H1 (cell line): ENCODE measurements at regions not wholly inside any gene's neighbourhood (a gene's known extent, or its start where the extent isn't known, plus 50 kb on each side); places are given as distances from the start of the nearest gene placed in this dataset.
A peak's percentile ranks its signal among the peaks of the same experiment; 100 is the strongest.

Source experiments
- CTCF ChIA-PET: fragments of 300-600 bp; sonication (Branson Sonifier 250); formaldehyde crosslinking; loops from one replicate; lab custom pipeline; 2021; ENCODE audit not compliant: partially characterized antibody; lab: Charles Lee
- POLR2A ChIA-PET: fragments of 300-600 bp; sonication (Branson Sonifier 250); formaldehyde crosslinking; loops from one replicate; lab custom pipeline; 2021; ENCODE audit warnings: inconsistent platforms; ENCODE audit not compliant: partially characterized antibody; lab: Charles Lee
- DNase-seq, 2 experiments: peaks; one replicate each; pipeline versions ENCODE4 v3.0.0 to v3.0.0-alpha.2; 2010 to 2022; ENCODE audit warnings: low spot score in 2 of 2, low read depth in 1 of 2, mixed read lengths in 1 of 2
- FAIRE-seq: peaks from 2 replicates; lab custom pipeline; 2011; peaks lifted over from hg19 to GRCh38; lab: Jason Lieb, UNC
- H2AFZ ChIP-seq: 2 replicates; pipeline ENCODE4 v1.8.1; 2012; ENCODE audit warnings: low read length, inconsistent platforms
- H2AK5ac ChIP-seq: 2 replicates; pipeline ENCODE4 v1.6.1; 2013; ENCODE audit warnings: low read depth, low read length
- H2BK120ac ChIP-seq: replicated peaks from 2 replicates; pipeline ENCODE3; 2013; ENCODE audit warnings: low read depth, low read length, inconsistent platforms
- H2BK12ac ChIP-seq: 2 replicates; pipeline ENCODE4 v1.6.1; 2013; ENCODE audit warnings: low read depth, low read length
- H2BK15ac ChIP-seq: 2 replicates; pipeline ENCODE4 v1.6.1; 2013; ENCODE audit warnings: low read length
- H2BK20ac ChIP-seq: 2 replicates; pipeline ENCODE4 v1.6.1; 2013; ENCODE audit warnings: low read length
- H2BK5ac ChIP-seq: 2 replicates; pipeline ENCODE4 v1.6.1; 2013; ENCODE audit warnings: low read depth, low read length
- H3K14ac ChIP-seq: 2 replicates; pipeline ENCODE4 v1.6.1; 2013; ENCODE audit warnings: inconsistent platforms; ENCODE audit not compliant: insufficient read length
- H3K18ac ChIP-seq: 2 replicates; pipeline ENCODE4 v1.6.1; 2013; ENCODE audit warnings: low read length; ENCODE audit errors: extremely low read depth
- H3K23ac ChIP-seq: 2 replicates; pipeline ENCODE4 v1.6.1; 2013; ENCODE audit warnings: inconsistent platforms; ENCODE audit not compliant: insufficient read length
- H3K23me2 ChIP-seq: 2 replicates; pipeline ENCODE4 v1.6.1; 2013; ENCODE audit warnings: low read depth, low read length
- H3K27ac ChIP-seq: 2 replicates; pipeline ENCODE4 v1.6.1; 2011; ENCODE audit warnings: low read depth, low read length, inconsistent platforms
- H3K27me3 ChIP-seq, 4 experiments: replicated peaks in 1 of 4; 1 replicate in 1 of 4; 2 replicates in 3 of 4; pipeline versions ENCODE4 v1.6.1 to v1.8.1; 2011 to 2013; ENCODE audit warnings: low read length in 3 of 4, mild to moderate bottlenecking in 3 of 4, inconsistent platforms in 2 of 4, mixed read lengths in 2 of 4, moderate library complexity in 1 of 4; ENCODE audit not compliant: control insufficient read depth in 3 of 4, insufficient read depth in 3 of 4; ENCODE audit errors: extremely low read depth in 1 of 4
- H3K36me3 ChIP-seq, 4 experiments: 2 replicates each; pipeline versions ENCODE4 v1.6.1 to v1.8.1; 2011 to 2013; ENCODE audit warnings: mild to moderate bottlenecking in 4 of 4, low read length in 3 of 4, moderate library complexity in 2 of 4, control low read depth in 1 of 4, inconsistent platforms in 1 of 4; ENCODE audit not compliant: insufficient read depth in 4 of 4, control insufficient read depth in 2 of 4
- H3K4ac ChIP-seq: replicated peaks from 2 replicates; pipeline ENCODE3; 2013; ENCODE audit warnings: low read length, low read depth, mixed read lengths, inconsistent platforms; ENCODE audit not compliant: insufficient read length
- H3K4me1 ChIP-seq, 4 experiments: replicated peaks in 1 of 4; 1 replicate in 1 of 4; 2 replicates in 3 of 4; pipeline versions ENCODE4 v1.6.1 to v1.8.1; 2011 to 2013; ENCODE audit warnings: low read length in 3 of 4, inconsistent platforms in 2 of 4, mixed read lengths in 1 of 4; ENCODE audit not compliant: insufficient read depth in 4 of 4, control insufficient read depth in 3 of 4
- H3K4me2 ChIP-seq, 2 experiments: 2 replicates each; pipeline versions ENCODE4 v1.6.1 to v1.8.1; 2011 to 2013; ENCODE audit warnings: low read depth in 2 of 2, low read length in 2 of 2, control low read depth in 1 of 2, inconsistent platforms in 1 of 2, mild to moderate bottlenecking in 1 of 2; ENCODE audit not compliant: insufficient read depth in 1 of 2
- H3K4me3 ChIP-seq, 4 experiments: fragments of 200-600, 300-600 bp in 1 of 4; sonication (generic), shearing (Covaris generic), sonication (Bioruptor Twin) in 1 of 4; 2 replicates each; pipeline versions ENCODE4 v1.5.1 to v1.8.1; 2011 to 2016; ENCODE audit warnings: low read length in 4 of 4, low read depth in 3 of 4, control low read depth in 2 of 4, inconsistent platforms in 2 of 4, mild to moderate bottlenecking in 2 of 4, mixed read lengths in 1 of 4, moderate library complexity in 1 of 4; ENCODE audit not compliant: insufficient read depth in 2 of 4; ENCODE audit errors: extremely low read depth in 1 of 4
- H3K56ac ChIP-seq: replicated peaks from 2 replicates; pipeline ENCODE3; 2013; ENCODE audit warnings: low read depth, mild to moderate bottlenecking, mixed read lengths, low read length, inconsistent platforms; ENCODE audit not compliant: insufficient read length
- H3K79me1 ChIP-seq: 2 replicates; pipeline ENCODE4 v1.6.1; 2013; ENCODE audit warnings: low read depth, low read length, control low read depth
- H3K79me2 ChIP-seq, 2 experiments: 2 replicates each; pipeline versions ENCODE4 v1.6.1 to v1.8.1; 2012 to 2013; ENCODE audit warnings: low read length in 2 of 2, mild to moderate bottlenecking in 2 of 2, inconsistent platforms in 1 of 2; ENCODE audit not compliant: insufficient read depth in 2 of 2, control insufficient read depth in 1 of 2
- H3K9ac ChIP-seq, 4 experiments: replicated peaks in 1 of 4; 1 replicate in 1 of 4; 2 replicates in 3 of 4; pipeline versions ENCODE4 v1.6.1 to v1.8.1; 2011 to 2013; ENCODE audit warnings: low read depth in 3 of 4, low read length in 3 of 4, control low read depth in 2 of 4, mild to moderate bottlenecking in 2 of 4, moderate library complexity in 2 of 4, inconsistent platforms in 1 of 4; ENCODE audit errors: extremely low read depth in 1 of 4
- H3K9me3 ChIP-seq, 2 experiments: 2 replicates each; pipeline versions ENCODE4 v1.6.1 to v1.8.1; 2012 to 2013; ENCODE audit warnings: mild to moderate bottlenecking in 2 of 2, moderate library complexity in 2 of 2, control low read depth in 1 of 2, inconsistent platforms in 1 of 2, low read depth in 1 of 2, low read length in 1 of 2, mixed read lengths in 1 of 2; ENCODE audit not compliant: insufficient read depth in 2 of 2
- H4K20me1 ChIP-seq, 2 experiments: replicated peaks in 1 of 2; 2 replicates each; pipeline versions ENCODE3 to v1.8.1; 2011 to 2013; ENCODE audit warnings: inconsistent platforms in 2 of 2, low read length in 2 of 2, mild to moderate bottlenecking in 1 of 2; ENCODE audit not compliant: insufficient read depth in 2 of 2, control insufficient read depth in 1 of 2
- H4K5ac ChIP-seq: 2 replicates; pipeline ENCODE4 v1.6.1; 2013; ENCODE audit warnings: low read length, low read depth, mixed read lengths, inconsistent platforms; ENCODE audit not compliant: insufficient read length
- H4K8ac ChIP-seq: 2 replicates; pipeline ENCODE4 v1.8.0; 2013; ENCODE audit warnings: mild to moderate bottlenecking, moderate library complexity, low read length, inconsistent platforms; ENCODE audit not compliant: insufficient read depth; ENCODE audit errors: extremely low read depth
- H4K91ac ChIP-seq: replicated peaks from 2 replicates; pipeline ENCODE3; 2013; ENCODE audit warnings: low read length, mixed read lengths, inconsistent platforms; ENCODE audit not compliant: insufficient read length
- ASH2L ChIP-seq: fragments of 200-600, 300-600 bp; sonication (generic); IDR thresholded peaks from one replicate; pipeline ENCODE4 v1.7.1; 2017; ENCODE audit warnings: low read length
- CEBPB ChIP-seq: IDR thresholded peaks from 2 replicates; pipeline ENCODE4 v1.6.1; 2012; ENCODE audit warnings: low read depth, low read length
- CTBP2 ChIP-seq: IDR thresholded peaks from 2 replicates; pipeline ENCODE4 v1.7.0; 2011; ENCODE audit warnings: borderline replicate concordance, mild to moderate bottlenecking, moderate library complexity, mixed read lengths, low read length; ENCODE audit not compliant: insufficient read depth, insufficient read length
- HDAC2 ChIP-seq, 2 experiments: fragments of 300-600 bp in 1 of 2; sonication (generic) in 1 of 2; IDR thresholded peaks; 2 replicates each; pipeline ENCODE4 v1.6.1; 2011 to 2012; ENCODE audit warnings: low read depth in 2 of 2, low read length in 2 of 2, mild to moderate bottlenecking in 2 of 2, moderate library complexity in 2 of 2, borderline replicate concordance in 1 of 2, inconsistent platforms in 1 of 2
- NANOG ChIP-seq: IDR thresholded peaks from 2 replicates; pipeline ENCODE4 v1.6.1; 2011; ENCODE audit warnings: low read length, low read depth, mild to moderate bottlenecking, inconsistent platforms; ENCODE audit not compliant: insufficient read depth, poor library complexity, severe bottlenecking
- POLR2A ChIP-seq, 2 experiments: IDR thresholded peaks; 1 replicate in 1 of 2; 2 replicates in 1 of 2; pipeline ENCODE4 v1.6.1; 2011; ENCODE audit warnings: low read depth in 2 of 2, low read length in 2 of 2, mild to moderate bottlenecking in 2 of 2; ENCODE audit errors: control extremely low read depth in 1 of 2
- POU5F1 ChIP-seq: IDR thresholded peaks from 2 replicates; pipeline ENCODE4 v1.6.1; 2011; ENCODE audit warnings: low read depth, mild to moderate bottlenecking, low read length, moderate library complexity
- RAD21 ChIP-seq, 2 experiments: IDR thresholded peaks in 1 of 2; conservative IDR thresholded peaks in 1 of 2; 2 replicates each; pipeline ENCODE4 v1.6.1; 2011; ENCODE audit warnings: low read depth in 2 of 2, low read length in 2 of 2, improper control_type of control experiment in 1 of 2, inconsistent platforms in 1 of 2, mild to moderate bottlenecking in 1 of 2, moderate library complexity in 1 of 2
- TBP ChIP-seq: IDR thresholded peaks from 2 replicates; pipeline ENCODE4 v1.6.1; 2011; ENCODE audit warnings: low read depth, low read length, improper control_type of control experiment
- WGBS, 2 experiments: shearing (Covaris generic) in 1 of 2; methylation state at CpG; one replicate each; pipeline versions ENCODE4 v1.1.6 to v1.1.7; 2013 to 2015; ENCODE audit warnings: low lambda C conversion rate in 2 of 2, mixed read lengths in 2 of 2, inconsistent platforms in 1 of 2, low coverage in 1 of 2, missing lambda C conversion rate in 1 of 2; ENCODE audit not compliant: insufficient replicate concordance in 2 of 2, insufficient coverage in 1 of 2, insufficient read length in 1 of 2; ENCODE audit errors: extremely low coverage in 1 of 2, missing lambda C conversion rate in 1 of 2; 5-methylcytosine and 5-hydroxymethylcytosine counted together
- TF ChIP-seq, protein P1 (sequence below), 3 experiments: IDR thresholded peaks; 1 replicate in 2 of 3; 2 replicates in 1 of 3; pipeline versions ENCODE4 v1.5.1 to v1.6.1; 2011; ENCODE audit warnings: low read length in 3 of 3, mild to moderate bottlenecking in 3 of 3, inconsistent platforms in 2 of 3, low read depth in 1 of 3, moderate library complexity in 1 of 3; ENCODE audit not compliant: insufficient read depth in 1 of 3; ENCODE audit errors: control extremely low read depth in 1 of 3

DNA sequence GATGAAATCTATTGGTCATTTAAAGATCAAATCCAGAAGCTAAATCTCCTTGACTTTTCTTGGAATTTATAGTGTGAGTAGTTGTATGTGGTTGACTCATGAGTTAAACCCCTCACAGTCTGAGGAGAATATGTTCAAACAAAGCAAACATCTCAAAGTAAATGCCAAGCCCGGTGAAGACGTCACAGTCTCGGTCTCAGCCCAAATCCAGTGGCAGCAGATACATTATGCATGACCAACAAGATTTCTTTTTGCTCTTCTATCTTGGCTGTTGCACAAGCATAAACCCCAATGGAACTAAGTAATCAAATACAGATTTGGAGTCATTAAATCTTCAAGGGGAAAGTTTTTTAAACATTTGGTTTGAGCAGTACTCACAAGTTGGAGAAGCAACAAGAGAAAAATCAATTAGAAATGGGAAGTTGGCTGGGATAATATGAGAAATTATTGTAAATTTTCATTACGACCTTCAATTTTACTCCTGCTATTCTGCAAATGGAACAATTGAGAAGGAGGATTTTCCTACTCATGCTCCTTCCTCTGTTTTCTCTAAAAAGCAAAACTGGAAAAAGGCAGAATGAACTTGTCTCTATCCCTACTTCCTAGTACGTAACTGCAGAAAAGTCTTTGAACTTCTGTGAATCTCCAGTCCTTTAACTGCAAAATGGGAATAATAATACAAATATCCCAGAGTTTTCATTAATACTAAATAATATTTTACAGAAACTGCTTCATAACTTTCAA, 575.8 kb downstream of the NUF2 start:
- Histone ChIP-seq H2BK120ac (no peak overlapping the region), H3K4me1 (peaks cover 0 to 3% (median 2%) of the 10 kb centered on the region in 4 experiments; a peak in 2 of 7 replicates), H4K5ac (no peak overlapping the region), H2AFZ (0 out of 2 replicates have a peak overlapping the region, but pooled peaks have one; percentile 33), H3K4ac (no peak overlapping the region), H4K91ac (no peak overlapping the region), H4K8ac (no peak overlapping the region), H3K23me2 (no peaks in the 10 kb centered on the region), H3K9ac (no peak overlapping the region), H3K14ac (no peak overlapping the region), H2BK5ac (no peak overlapping the region), H3K23ac (no peak overlapping the region), H3K27ac (no peak overlapping the region), H3K4me2 (no peak overlapping the region), H2BK15ac (no peak overlapping the region), H3K27me3 (no peaks in the 10 kb centered on the region), H2BK12ac (no peak overlapping the region), H4K20me1 (no peaks in the 10 kb centered on the region), H2BK20ac (no peak overlapping the region), H3K9me3 (no peaks in the 10 kb centered on the region), H3K4me3 (no peak overlapping the region), H3K56ac (no peak overlapping the region), H2AK5ac (no peak overlapping the region), H3K79me1 (no peaks in the 10 kb centered on the region), H3K18ac (no peak overlapping the region), H3K36me3 (no peaks in the 10 kb centered on the region), H3K79me2 (no peaks in the 10 kb centered on the region)
- ChIA-PET CTCF (no interaction called here), POLR2A (no interaction called here)
- FAIRE-seq (no peak), DNase-seq (no peak)
- 87% methylated on average over 5 of the region's 5 CpGs; no CpG with 5 or more reads in 1 of the 2 experiments for WGBS, 2 experiments
- TF ChIP-seq TBP, result no peak
- no peak for TF ChIP-seq POLR2A (IDR thresholded peaks at IDR 0.05; ENCODE audit: control extremely low read depth in 1 of 2, low read depth in 2 of 2, low read length in 2 of 2)
- TF ChIP-seq CTBP2, result no peak
- TF ChIP-seq RAD21 (IDR thresholded peaks at IDR 0.05 in 1 of 2, conservative IDR thresholded peaks at IDR 0.05 in 1 of 2; ENCODE audit: low read depth in 2 of 2, low read length in 2 of 2), result no peak
- no peak for TF ChIP-seq HDAC2 (IDR thresholded peaks at IDR 0.05; ENCODE audit: borderline replicate concordance in 1 of 2, low read depth in 2 of 2, low read length in 2 of 2)
- no peak for TF ChIP-seq POU5F1
- TF ChIP-seq NANOG, result no peak
- TF ChIP-seq CEBPB, result no peak
- TF ChIP-seq, protein P1, sequence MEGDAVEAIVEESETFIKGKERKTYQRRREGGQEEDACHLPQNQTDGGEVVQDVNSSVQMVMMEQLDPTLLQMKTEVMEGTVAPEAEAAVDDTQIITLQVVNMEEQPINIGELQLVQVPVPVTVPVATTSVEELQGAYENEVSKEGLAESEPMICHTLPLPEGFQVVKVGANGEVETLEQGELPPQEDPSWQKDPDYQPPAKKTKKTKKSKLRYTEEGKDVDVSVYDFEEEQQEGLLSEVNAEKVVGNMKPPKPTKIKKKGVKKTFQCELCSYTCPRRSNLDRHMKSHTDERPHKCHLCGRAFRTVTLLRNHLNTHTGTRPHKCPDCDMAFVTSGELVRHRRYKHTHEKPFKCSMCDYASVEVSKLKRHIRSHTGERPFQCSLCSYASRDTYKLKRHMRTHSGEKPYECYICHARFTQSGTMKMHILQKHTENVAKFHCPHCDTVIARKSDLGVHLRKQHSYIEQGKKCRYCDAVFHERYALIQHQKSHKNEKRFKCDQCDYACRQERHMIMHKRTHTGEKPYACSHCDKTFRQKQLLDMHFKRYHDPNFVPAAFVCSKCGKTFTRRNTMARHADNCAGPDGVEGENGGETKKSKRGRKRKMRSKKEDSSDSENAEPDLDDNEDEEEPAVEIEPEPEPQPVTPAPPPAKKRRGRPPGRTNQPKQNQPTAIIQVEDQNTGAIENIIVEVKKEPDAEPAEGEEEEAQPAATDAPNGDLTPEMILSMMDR (IDR thresholded peaks at IDR 0.05; ENCODE audit: control extremely low read depth in 1 of 3, insufficient read depth in 1 of 3, low read depth in 1 of 3, low read length in 3 of 3), result no peak
- no peak for TF ChIP-seq ASH2L
